Choroid plexus epithelial cell (primary cell): ENCODE measurements at regions not wholly inside any gene's neighbourhood (a gene's known extent, or its start where the extent isn't known, plus 50 kb on each side); places are given as distances from the start of the nearest gene placed in this dataset.

ENCODE experiments used
- DNase-seq: peaks from one replicate; pipeline ENCODE4 v3.0.0-alpha.2; 2010; ENCODE audit warnings: low read depth
- H3K4me3 ChIP-seq: 2 replicates; pipeline ENCODE4 v1.5.1; 2011; ENCODE audit warnings: low read depth, mild to moderate bottlenecking, control low read depth, low read length, moderate library complexity
- TF ChIP-seq, protein P1 (sequence below): conservative IDR thresholded peaks from 2 replicates; pipeline ENCODE4 v1.5.1; 2011; ENCODE audit warnings: low read depth, mild to moderate bottlenecking, control low read depth, inconsistent platforms, low read length, moderate library complexity

- no peak overlapping the region for H3K4me3 ChIP-seq
- DNase-seq = peak; percentile 19
Measured at GRCh38 chr5:118778941-118779340, 209.4 kb downstream of the DTWD2 start.

DNA sequence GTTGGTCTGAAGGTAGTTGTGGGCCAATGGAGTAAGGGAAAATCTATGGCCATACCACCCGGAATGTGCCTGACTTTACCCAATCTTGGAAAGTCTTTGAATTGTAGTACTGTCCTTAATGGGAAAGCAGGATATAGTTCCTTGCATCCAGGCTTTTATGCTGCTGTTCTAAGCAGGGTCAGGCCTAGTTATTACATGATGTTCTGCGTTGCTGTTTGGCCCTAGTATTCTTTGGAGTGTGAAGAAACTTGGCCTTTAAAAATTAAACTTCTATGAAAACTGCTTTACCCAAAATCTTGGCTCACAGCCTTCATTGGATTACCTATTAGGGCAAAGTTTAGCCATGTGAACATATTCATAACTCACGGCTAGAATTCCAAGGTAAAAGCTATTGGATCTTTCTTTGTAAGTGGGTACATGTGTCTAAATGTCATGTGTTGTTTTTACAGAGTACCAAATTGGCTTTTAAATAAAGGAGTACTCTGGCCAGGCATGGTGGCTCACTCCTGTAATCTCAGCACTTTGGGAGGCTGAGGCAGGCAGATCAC, 211.1 kb downstream of the DTWD2 start:
- DNase-seq = no peak
- no peak overlapping the region for H3K4me3 ChIP-seq
- TF ChIP-seq, protein P1, sequence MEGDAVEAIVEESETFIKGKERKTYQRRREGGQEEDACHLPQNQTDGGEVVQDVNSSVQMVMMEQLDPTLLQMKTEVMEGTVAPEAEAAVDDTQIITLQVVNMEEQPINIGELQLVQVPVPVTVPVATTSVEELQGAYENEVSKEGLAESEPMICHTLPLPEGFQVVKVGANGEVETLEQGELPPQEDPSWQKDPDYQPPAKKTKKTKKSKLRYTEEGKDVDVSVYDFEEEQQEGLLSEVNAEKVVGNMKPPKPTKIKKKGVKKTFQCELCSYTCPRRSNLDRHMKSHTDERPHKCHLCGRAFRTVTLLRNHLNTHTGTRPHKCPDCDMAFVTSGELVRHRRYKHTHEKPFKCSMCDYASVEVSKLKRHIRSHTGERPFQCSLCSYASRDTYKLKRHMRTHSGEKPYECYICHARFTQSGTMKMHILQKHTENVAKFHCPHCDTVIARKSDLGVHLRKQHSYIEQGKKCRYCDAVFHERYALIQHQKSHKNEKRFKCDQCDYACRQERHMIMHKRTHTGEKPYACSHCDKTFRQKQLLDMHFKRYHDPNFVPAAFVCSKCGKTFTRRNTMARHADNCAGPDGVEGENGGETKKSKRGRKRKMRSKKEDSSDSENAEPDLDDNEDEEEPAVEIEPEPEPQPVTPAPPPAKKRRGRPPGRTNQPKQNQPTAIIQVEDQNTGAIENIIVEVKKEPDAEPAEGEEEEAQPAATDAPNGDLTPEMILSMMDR = no peak

More at GRCh38 chr5:118778941-118779340, 209.4 kb downstream of the DTWD2 start:
- TF ChIP-seq, protein P1 = no peak

DNA sequence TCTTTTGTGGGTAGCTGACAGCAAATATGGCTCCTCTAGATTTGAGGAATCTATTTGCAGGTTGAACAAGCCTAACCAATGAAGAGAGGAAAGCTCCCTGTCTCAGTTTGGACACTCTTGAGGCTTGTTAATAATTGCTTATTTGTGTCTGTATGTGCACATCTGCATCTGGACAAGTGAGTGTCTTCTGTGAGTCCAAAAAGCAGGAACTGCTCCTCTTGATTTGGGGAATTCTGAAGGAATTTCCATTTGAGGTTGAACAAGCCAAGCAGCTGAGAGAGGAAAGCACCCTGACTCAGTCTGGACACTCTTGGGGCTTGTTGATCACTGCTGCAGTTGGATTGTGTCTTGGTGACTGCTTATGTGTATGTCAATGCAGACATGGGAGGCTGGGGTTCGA, 211.6 kb downstream of the DTWD2 start:
- no peak for DNase-seq
- TF ChIP-seq, protein P1 = no peak
- H3K4me3 ChIP-seq = no peak overlapping the region

- DNase-seq = no peak
- no peak overlapping the region for H3K4me3 ChIP-seq
- TF ChIP-seq, protein P1 = no peak
Measured at GRCh38 chr5:118775790-118776499, 212.4 kb downstream of the DTWD2 start.

DNA sequence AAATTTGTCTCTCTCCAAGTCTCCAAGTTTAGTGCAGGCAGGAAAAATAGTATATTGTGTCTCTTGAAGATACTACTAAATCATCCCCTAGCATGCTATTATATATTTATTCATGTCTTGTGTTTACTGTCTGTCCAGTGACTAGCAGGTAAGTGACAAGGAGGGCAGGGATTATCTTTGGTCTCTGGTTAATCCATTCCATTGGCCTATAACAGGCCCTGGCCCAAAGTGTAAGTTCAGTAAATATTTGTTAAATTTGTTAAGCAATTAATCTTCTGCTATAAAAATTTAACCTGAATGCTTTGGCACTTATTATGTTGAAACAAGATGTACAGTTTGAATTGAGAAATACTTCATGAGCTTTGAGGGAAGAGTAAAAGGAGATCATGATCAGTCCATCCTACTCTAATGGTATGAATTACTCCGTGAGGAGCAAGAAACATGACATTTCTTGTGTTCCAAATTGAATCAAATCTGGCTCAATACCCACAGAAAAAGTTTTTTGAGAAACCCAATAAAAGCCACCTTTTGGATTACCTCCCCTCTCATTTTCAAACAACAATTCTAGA, 219.7 kb downstream of the DTWD2 start:
- no peak for DNase-seq
- TF ChIP-seq, protein P1 = no peak
- no peak overlapping the region for H3K4me3 ChIP-seq

DNA sequence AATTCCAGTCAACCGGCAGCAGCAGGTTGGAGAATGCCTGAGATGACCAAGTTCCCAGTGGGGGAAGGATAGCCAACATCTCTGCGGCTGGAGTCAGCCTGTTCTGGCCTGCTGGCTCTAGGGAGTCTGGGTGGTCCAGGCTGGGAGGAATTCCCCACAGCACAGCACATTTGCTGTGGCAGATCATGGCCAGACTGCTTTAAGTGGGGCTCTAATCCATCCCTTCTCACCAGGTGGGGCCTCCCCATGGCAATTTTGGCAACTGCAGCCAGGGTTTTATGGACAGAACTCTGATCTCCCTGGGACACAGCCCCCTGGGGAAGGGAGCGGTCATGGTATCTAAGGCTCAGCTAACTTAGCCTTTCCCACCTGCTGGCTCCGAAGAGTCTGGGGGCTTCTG, 226.1 kb downstream of the DTWD2 start:
- TF ChIP-seq, protein P1 = no peak
- DNase-seq = no peak
- H3K4me3 ChIP-seq = no peak overlapping the region
